GM12865 (cell line): ENCODE measurements at regions not wholly inside any gene's neighbourhood (a gene's known extent, or its start where the extent isn't known, plus 50 kb on each side); places are given as distances from the start of the nearest gene placed in this dataset.
"Not testable (repeated sequence)": the region's sequence is repeated elsewhere in the genome, so short reads cannot be mapped to it uniquely, and the experiment has no call there.

Source experiments
- DNase-seq: peaks from one replicate; pipeline ENCODE4 v3.0.0; 2010; ENCODE audit warnings: low read depth
- H3K4me3 ChIP-seq: 2 replicates; pipeline ENCODE4 v1.5.1; 2011; ENCODE audit warnings: mild to moderate bottlenecking, low read depth, low read length, control low read depth
- TF ChIP-seq, protein P1 (sequence below): IDR thresholded peaks from 2 replicates; pipeline ENCODE4 v1.5.1; 2011; ENCODE audit warnings: low read length, control low read depth, low read depth, inconsistent platforms; ENCODE audit not compliant: insufficient read depth; ENCODE audit errors: missing control alignments

GRCh38 chr6:138666636-138667035, 106.9 kb upstream of the CCDC28A start:
- DNase-seq: no peak
- no peak overlapping the region for H3K4me3 ChIP-seq
- TF ChIP-seq, protein P1, sequence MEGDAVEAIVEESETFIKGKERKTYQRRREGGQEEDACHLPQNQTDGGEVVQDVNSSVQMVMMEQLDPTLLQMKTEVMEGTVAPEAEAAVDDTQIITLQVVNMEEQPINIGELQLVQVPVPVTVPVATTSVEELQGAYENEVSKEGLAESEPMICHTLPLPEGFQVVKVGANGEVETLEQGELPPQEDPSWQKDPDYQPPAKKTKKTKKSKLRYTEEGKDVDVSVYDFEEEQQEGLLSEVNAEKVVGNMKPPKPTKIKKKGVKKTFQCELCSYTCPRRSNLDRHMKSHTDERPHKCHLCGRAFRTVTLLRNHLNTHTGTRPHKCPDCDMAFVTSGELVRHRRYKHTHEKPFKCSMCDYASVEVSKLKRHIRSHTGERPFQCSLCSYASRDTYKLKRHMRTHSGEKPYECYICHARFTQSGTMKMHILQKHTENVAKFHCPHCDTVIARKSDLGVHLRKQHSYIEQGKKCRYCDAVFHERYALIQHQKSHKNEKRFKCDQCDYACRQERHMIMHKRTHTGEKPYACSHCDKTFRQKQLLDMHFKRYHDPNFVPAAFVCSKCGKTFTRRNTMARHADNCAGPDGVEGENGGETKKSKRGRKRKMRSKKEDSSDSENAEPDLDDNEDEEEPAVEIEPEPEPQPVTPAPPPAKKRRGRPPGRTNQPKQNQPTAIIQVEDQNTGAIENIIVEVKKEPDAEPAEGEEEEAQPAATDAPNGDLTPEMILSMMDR: no peak

- no peak for DNase-seq
- no peak overlapping the region for H3K4me3 ChIP-seq
- TF ChIP-seq, protein P1: no peak
Measured at GRCh38 chr6:138667408-138667807, 106.2 kb upstream of the CCDC28A start.

DNA sequence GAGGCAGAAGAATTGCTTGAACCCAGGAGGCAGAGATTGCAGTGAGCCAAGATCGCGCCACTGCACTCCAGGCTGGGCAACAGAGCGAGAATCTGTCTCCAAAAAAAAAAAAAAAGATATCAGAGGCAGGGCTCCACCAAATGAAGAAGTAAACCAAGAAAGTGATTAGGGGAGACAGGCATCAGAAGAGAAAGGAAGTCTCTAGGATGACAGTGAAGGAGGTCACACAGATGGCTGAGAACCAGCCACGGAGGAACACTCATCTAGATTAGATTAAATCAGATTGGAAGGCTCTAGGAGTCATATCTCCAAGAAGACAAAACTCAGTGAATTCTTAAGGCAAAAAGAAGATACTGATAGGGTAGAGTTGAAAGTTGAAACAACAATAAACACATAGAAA, 102.2 kb upstream of the CCDC28A start:
- DNase-seq: no peak
- no peak overlapping the region for H3K4me3 ChIP-seq
- TF ChIP-seq, protein P1: no peak

DNA sequence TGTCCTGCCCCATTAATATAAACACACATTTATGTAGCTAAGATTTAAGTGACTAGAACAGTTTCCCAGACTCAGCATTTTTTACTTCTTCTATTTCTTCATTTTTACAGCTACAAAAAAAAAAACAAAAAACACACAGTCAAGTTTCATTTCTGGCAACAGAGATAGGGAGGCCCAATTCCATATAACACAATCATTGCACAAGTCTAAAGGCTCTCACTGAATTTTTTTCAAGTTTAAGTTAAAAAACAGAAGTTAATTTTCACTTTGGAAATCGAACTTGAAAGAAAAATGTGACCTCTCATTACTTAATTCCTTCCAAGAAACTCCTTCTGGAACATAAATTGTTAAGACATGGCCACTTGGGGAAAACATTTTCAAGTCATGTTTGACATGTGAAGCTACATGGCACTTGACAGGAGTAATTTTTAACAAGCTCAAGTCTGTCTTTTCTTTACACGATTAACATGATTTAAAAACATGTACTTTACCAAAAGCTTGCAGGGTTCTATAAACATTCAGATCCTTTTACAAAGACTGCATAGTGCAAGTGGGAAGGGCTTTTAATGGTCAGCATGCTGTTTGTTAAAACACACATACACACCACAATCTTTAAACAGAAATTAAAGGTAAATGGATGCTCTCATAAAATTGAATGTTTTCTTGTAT, 100.1 kb upstream of the CCDC28A start:
- no peak overlapping the region for H3K4me3 ChIP-seq
- TF ChIP-seq, protein P1: no peak
- no peak for DNase-seq

GRCh38 chr6:138674444-138674843, 99.1 kb upstream of the CCDC28A start:
- not testable (repeated sequence) for H3K4me3 ChIP-seq, DNase-seq

GRCh38 chr6:138677538-138677937, 96.0 kb upstream of the CCDC28A start:
- no peak for DNase-seq
- TF ChIP-seq, protein P1: no peak
- H3K4me3 ChIP-seq: no peak overlapping the region

DNA sequence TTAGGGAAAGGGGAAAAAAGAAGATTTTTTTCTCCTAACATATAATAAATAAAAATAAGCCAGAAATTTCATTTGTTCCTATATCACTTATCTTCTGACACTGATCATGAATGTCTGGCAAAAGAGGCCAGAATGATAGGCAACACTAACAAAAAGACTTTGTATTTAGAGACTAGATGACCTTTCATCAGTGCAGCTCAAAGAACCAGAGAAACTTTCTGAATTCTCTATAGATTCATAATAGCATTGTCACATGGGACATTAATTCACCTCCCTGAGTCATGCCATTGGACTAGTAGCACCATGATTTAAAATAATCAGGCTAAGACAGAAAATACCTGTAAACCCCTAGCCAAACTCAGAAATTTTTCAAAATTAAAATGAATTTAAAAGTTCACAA, 95.4 kb upstream of the CCDC28A start:
- TF ChIP-seq, protein P1: no peak
- no peak for DNase-seq
- no peak overlapping the region for H3K4me3 ChIP-seq
